GM18858 (cell line): ENCODE measurements at regions not wholly inside any gene's neighbourhood (a gene's known extent, or its start where the extent isn't known, plus 50 kb on each side); places are given as distances from the start of the nearest gene placed in this dataset.

Experiments used
- ATAC-seq: cut with Tn5 transposase; IDR thresholded peaks from one replicate; pipeline ENCODE4 v1.9.1; 2021; ENCODE audit not compliant: unreplicated experiment

- no peak for ATAC-seq
Measured at GRCh38 chr5:42338136-42338535, 85.1 kb upstream of the GHR start.

- ATAC-seq = no peak
Measured at GRCh38 chr5:42349163-42349562, 74.1 kb upstream of the GHR start.

GRCh38 chr5:42351956-42352355 is 71.3 kb upstream of the GHR start:
- no peak for ATAC-seq

- ATAC-seq = no peak
Measured at GRCh38 chr5:42360056-42360455, 63.2 kb upstream of the GHR start.

GRCh38 chr5:42360616-42361314 is 62.5 kb upstream of the GHR start:
- ATAC-seq = no peak

- ATAC-seq = no peak
Measured at GRCh38 chr5:42361315-42361688, 61.9 kb upstream of the GHR start.

GRCh38 chr5:42366051-42366450 is 57.2 kb upstream of the GHR start:
- peak; percentile 64 for ATAC-seq
